HG03460 (cell line): ENCODE measurements at regions not wholly inside any gene's neighbourhood (a gene's known extent, or its start where the extent isn't known, plus 50 kb on each side); places are given as distances from the start of the nearest gene placed in this dataset.

Experiments
- ATAC-seq: cut with Tn5 transposase; IDR thresholded peaks from one replicate; pipeline ENCODE4 v1.9.1; 2021; ENCODE audit not compliant: unreplicated experiment

DNA sequence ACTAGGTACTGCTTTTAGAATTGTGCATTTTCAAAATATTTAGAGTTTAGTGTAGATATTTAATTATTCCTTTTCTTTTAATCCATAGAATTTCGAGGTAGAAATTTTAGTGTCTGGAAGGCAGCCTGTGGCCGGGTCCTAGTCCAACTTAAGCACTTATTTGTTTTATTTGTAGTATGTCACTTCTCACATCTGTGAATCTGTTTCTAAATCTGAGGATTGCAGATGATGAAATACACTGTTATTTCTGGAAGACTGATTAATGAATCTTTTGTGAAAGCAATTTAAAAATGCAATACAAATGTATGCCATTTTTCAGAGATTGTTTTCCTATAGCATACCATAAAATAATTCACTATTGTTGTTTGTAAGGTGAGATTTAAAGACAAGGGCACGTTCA lies 483.9 kb upstream of the TRIB2 start:
- no peak for ATAC-seq

DNA sequence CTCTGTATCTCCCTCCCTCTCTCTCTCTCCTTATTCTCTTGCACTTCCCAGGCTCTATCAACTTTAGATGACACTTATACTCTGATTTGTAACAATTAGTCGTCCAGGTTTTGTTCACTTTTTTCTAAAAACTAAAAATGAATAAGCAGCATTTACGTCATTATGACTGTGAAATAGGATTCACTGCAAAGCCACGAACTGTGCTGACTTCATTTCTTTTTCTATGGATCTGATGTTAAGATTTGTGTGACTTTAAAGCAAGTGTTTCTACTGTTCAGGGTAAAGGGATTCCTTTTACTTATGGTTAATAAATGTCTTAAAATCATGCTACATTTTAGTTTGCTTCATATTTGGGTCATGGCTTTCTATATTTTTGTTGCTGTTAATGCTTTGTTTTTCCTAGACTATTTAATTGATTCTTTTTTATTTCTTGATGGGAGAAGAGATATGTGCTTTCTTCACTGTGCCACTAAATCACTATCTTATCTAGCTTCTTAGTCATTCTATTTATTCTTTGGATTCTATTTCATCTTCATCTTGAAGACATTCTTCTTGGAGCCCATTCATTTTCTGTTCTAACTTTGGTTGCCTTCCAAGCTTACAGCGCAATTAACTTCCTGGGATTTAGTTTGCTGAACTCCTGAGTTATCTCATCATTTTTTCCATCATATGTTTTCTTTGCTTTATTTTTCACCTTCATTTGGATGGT lies 480.4 kb upstream of the TRIB2 start:
- ATAC-seq = no peak

- no peak for ATAC-seq
Observed at GRCh38 chr2:12240206-12240605, 476.5 kb upstream of the TRIB2 start.

- no peak for ATAC-seq
Observed at GRCh38 chr2:12243381-12243780, 473.4 kb upstream of the TRIB2 start.

- ATAC-seq = no peak
Observed at GRCh38 chr2:12244070-12244469, 472.7 kb upstream of the TRIB2 start.

GRCh38 chr2:12251121-12251520 lies 465.6 kb upstream of the TRIB2 start:
- ATAC-seq = no peak

GRCh38 chr2:12251749-12252148 lies 465.0 kb upstream of the TRIB2 start:
- ATAC-seq = no peak

DNA sequence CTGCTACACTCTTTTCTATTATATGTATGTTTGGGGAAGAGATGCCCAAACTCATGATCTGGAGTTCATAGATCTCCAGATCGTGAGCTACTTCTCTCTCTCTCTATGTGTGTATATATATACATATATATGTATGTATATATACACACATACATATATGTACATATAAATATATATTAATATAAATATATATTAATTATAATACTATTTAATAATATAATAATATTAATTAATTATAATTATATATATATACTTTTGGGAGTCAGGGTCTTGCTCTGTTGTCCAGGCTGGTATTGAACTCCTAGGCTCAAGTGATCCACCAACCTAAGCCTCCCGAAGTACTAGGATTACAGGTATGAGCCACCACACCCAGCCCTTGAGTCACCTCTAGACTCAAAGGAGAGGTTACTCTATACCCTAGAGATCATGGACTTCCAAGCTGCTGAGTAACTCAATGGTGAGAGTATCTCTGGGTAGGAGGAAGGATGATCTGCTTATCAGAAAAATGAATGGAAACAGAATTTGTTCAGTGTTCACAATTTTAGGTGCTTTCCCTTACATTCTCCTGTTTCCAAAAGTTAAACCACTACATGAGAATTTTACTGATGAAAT lies 463.5 kb upstream of the TRIB2 start:
- no peak for ATAC-seq

- no peak for ATAC-seq
Observed at GRCh38 chr2:12254280-12254860, 462.4 kb upstream of the TRIB2 start.

GRCh38 chr2:12256206-12256605 lies 460.5 kb upstream of the TRIB2 start:
- ATAC-seq = no peak

GRCh38 chr2:12257476-12257875 lies 459.3 kb upstream of the TRIB2 start:
- ATAC-seq = no peak

DNA sequence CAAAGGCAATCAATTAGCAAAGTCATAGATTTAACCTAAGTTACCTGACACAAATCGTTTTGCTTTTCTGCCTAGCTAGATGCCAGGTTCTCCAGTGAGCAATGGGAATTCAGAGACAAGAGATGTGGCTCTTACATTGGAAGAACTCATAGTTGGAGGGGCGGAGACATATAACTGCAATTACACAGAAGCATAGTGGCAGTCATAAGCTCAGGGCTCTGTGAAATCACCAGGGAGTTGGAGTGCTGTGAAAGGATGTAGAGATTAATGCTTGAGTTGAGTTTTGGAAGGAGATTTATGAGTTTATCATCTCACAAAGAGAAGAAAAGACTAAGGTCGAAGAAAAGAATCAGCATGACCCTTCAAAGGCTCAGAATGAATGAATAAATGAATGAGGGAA lies 457.2 kb upstream of the TRIB2 start:
- ATAC-seq = no peak

DNA sequence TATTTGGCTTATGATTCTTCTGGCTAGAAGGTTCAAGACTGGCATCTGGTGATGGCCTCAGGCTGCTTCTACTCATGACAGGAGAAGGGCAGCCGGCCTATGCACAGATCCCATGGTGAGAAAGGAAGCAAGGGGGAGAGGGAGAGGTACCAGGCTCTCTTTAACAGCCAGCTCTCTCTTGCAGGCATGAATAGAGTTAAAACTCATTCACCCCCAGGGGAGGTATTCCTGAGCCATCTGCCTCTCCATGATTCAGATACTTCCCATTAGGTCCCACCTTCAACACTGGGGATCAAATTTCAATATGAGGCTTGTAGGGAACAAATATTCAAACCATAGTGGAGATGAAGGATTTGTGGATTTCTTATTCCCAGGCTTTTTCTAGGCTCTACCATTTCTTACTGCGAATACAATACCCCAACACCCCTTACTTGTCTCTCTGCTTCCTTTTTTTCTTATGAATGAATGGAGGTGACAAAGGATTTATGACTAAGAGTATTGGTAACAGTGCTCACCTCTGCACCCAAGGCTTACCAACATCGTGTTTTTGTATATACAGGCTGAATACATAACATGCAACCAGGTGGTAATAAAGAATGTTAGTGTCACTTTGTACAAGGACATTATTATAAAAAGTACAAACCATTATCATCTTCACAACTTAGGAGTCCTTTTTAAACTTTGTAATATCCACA lies 454.6 kb upstream of the TRIB2 start:
- ATAC-seq = no peak

GRCh38 chr2:12262681-12263436 lies 453.9 kb upstream of the TRIB2 start:
- ATAC-seq = no peak

DNA sequence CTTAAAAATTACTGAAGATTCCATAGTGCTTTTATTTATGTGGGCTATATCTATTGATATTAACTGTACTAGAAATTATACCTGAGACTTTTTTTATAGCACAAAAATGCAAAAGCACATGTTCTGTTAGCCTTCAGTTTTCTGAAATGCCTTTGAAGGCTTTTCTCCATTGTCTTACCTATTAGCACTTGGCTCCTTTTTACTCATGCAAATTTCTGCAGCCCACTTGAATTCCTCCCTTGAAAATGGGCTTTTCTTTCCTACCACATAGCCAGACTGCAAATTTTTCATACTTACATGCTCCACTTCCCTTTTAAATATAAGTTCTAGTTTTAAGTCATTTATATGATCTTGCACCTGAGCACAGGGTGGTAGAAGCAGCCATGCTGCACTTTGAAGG lies 453.0 kb upstream of the TRIB2 start:
- no peak for ATAC-seq

DNA sequence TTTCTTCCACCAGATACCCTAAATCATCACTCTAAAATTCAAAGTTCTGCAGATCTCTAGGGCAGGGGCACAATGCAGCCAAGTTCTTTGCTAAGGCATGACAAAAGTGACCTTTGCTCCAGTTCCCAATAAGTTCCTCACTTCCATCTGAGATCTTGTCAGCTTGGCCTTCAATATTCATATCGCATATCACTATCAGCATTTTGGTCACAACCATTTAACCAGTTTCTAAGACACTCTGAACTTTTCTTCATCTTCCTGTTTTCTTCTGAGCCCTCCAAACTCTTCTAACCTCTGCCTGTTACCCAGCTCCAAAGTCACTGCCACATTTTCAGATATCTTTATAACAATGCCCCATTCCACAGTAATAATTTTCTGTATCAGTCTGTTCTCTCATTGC lies 452.6 kb upstream of the TRIB2 start:
- no peak for ATAC-seq

DNA sequence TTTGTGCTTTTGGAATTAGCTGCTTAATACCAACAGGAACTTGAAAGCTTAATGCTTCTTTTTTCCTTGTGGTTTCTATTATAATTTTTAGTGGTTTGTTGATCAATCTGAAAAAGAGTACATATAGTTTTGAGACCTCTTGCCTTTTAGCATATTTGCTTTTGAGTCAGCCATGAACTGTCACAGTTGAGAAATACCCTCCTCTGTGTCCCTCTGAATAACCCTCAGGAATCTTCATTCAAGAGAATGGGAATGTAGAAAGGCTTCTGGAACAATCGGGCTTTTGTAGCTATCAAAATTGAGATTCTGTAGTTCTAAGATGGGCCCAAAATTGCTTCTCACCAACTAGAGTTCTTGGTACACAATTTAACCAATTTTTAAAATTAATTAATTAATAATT lies 451.1 kb upstream of the TRIB2 start:
- ATAC-seq = no peak

DNA sequence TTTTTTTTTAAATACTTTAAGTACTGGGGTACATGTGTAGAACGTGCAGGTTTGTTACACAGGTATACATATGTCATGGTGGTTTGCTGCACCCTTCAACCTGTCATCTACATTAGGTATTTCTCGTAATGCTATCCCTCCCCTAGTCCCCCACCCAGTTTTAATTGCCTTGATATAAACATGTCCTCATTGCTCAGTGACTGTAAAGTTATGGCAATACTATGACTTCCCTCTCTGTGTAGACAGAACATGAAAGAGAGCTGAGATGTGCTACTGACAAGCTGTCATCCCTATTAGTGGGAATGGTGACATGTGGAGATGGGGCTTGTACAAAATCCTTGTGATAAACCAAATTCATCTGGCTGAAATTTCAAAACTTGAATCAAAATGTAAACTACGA lies 449.7 kb upstream of the TRIB2 start:
- ATAC-seq = no peak

DNA sequence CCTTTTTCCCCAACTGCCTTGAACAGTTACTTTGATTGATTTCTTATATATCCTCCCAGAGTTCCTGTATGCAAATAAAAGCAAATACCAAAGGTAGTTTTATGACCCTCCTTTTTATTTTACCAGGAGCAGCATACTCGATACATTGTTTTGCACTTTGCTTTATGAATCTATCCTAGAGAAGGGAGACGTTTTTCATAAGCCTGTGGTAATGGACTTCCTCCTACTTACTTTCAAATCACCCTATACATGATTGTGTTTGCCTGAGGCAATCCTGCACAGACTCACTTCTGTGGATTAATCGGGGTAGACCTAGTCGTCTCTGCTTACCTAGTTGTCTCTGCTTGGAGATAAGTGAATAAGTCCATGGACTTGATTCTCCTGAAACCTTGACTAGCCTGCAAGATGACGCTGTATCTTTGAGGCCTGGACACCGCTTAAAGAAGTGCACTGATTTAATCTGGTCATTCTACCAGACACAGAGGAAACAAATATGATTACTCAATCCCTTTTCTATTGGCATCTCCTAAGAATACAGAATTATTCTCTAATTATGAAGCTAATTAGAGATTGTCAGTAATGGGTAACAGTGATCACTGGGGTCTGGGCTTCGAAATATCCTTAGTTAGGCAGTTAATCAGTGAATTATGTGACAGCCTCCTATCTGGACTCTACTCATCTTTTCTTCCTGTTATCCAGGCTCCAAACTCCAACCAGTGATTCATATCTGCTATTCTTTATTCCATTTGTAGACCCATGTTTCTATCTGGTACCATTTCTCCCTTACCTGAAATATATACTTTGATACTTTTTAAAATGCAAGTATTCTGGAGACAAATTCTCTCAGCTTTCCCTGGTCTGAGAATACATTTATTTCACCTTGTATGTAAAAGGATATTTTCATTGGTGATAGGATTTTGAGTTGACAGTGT lies 447.4 kb upstream of the TRIB2 start:
- ATAC-seq = no peak

- ATAC-seq = no peak
Observed at GRCh38 chr2:12270876-12271588, 445.7 kb upstream of the TRIB2 start.
